Neural progenitor cell (in vitro differentiated cells): ENCODE measurements at regions not wholly inside any gene's neighbourhood (a gene's known extent, or its start where the extent isn't known, plus 50 kb on each side); places are given as distances from the start of the nearest gene placed in this dataset.

Experiments
- DNase-seq: peaks from one replicate; pipeline ENCODE4 v3.0.0-alpha.2; 2016; ENCODE audit warnings: low spot score
- H2AFZ ChIP-seq: fragments of 200-600 bp; sonication (generic); replicated peaks from 2 replicates; pipeline ENCODE4 v1.6.1; 2016; ENCODE audit warnings: antibody characterized with exemption
- H3F3A ChIP-seq: fragments of 200-600 bp; sonication (generic); 2 replicates; pipeline ENCODE4 v1.6.1; 2016; ENCODE audit warnings: antibody characterized with exemption, low read depth
- H3K27ac ChIP-seq: fragments of 200-600 bp; sonication (generic); 2 replicates; pipeline ENCODE4 v1.5.1; 2016; ENCODE audit warnings: mild to moderate bottlenecking
- H3K27me3 ChIP-seq: fragments of 200-600 bp; sonication (generic); 2 replicates; pipeline ENCODE4 v1.6.1; 2016; ENCODE audit warnings: mild to moderate bottlenecking, moderate library complexity
- H3K36me3 ChIP-seq: fragments of 200-600 bp; sonication (generic); 2 replicates; pipeline ENCODE4 v1.5.1; 2016
- H3K4me1 ChIP-seq: fragments of 200-600 bp; sonication (generic); 2 replicates; pipeline ENCODE4 v1.6.1; 2016; ENCODE audit warnings: mixed run types
- H3K4me2 ChIP-seq: fragments of 200-600 bp; sonication (generic); 2 replicates; pipeline ENCODE4 v1.6.1; 2016
- H3K4me3 ChIP-seq: fragments of 200-600 bp; sonication (generic); 2 replicates; pipeline ENCODE4 v1.5.1; 2016
- H3K79me2 ChIP-seq: fragments of 200-600 bp; sonication (generic); 2 replicates; pipeline ENCODE4 v1.6.1; 2016; ENCODE audit warnings: low read depth
- H3K9ac ChIP-seq: fragments of 200-600 bp; sonication (generic); 2 replicates; pipeline ENCODE4 v1.6.1; 2016
- H3K9me3 ChIP-seq: fragments of 200-600 bp; sonication (generic); 2 replicates; pipeline ENCODE4 v1.5.1; 2016; ENCODE audit warnings: low read depth
- H4K20me1 ChIP-seq: fragments of 200-600 bp; sonication (generic); 2 replicates; pipeline ENCODE4 v1.6.1; 2016; ENCODE audit warnings: low read depth
- H3K27ac Mint-ChIP-seq: 3 replicates; pipeline ENCODE4 v1.8.0; 2021; ENCODE audit warnings: mixed read lengths
- H3K27me3 Mint-ChIP-seq: 2 replicates; pipeline ENCODE4 v1.8.0; 2022; ENCODE audit warnings: low read depth, mild to moderate bottlenecking, inconsistent platforms, moderate library complexity, mixed read lengths; ENCODE audit not compliant: insufficient read depth
- H3K36me3 Mint-ChIP-seq: 3 replicates; pipeline ENCODE4 v1.8.0; 2021; ENCODE audit warnings: mixed read lengths
- H3K4me1 Mint-ChIP-seq: 3 replicates; pipeline ENCODE4 v1.8.0; 2021; ENCODE audit warnings: mixed read lengths
- H3K4me3 Mint-ChIP-seq: 3 replicates; pipeline ENCODE4 v1.8.0; 2021; ENCODE audit warnings: mild to moderate bottlenecking, moderate library complexity, mixed read lengths
- H3K9me3 Mint-ChIP-seq: 3 replicates; pipeline ENCODE4 v1.8.0; 2020; ENCODE audit warnings: mixed read lengths
- EZH2 ChIP-seq: fragments of 200-600 bp; sonication (generic); IDR thresholded peaks from 2 replicates; pipeline ENCODE4 v1.6.1; 2017; ENCODE audit warnings: antibody characterized with exemption, mild to moderate bottlenecking, moderate library complexity
- EZH2phosphoT487 ChIP-seq: fragments of 200-600 bp; sonication (generic); IDR thresholded peaks from 2 replicates; pipeline ENCODE4 v1.6.1; 2017; ENCODE audit warnings: antibody characterized with exemption
- TF ChIP-seq, protein P1 (sequence below): fragments of 200-600 bp; sonication (generic); IDR thresholded peaks from 2 replicates; pipeline ENCODE4 v1.5.1; 2017; ENCODE audit warnings: antibody characterized with exemption, mild to moderate bottlenecking

DNA sequence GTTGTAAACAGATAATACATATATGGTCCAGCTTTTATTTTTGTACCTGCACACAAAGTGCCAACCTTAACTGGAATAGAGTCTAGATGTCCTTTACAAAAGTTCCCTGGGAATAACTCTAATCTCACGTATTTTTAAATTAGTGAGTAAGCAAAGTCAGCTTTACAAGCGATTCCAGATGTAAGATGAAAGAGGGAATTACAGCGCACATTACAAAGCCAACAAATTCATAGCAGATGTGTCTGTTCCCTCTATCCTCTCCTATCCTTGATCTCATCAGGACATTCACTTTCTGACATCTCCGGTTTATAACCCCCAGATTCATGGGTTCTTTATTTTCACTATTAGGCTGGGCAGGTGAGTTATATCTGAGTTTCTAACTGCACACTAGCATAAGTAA lies 406.8 kb upstream of the ZNF385D start:
- Histone ChIP-seq H3K9ac (no peak overlapping the region), H4K20me1 (no peaks in the 10 kb centered on the region), H3K27ac (no peak overlapping the region), H3F3A (no peaks in the 10 kb centered on the region), H3K9me3 (no peaks in the 10 kb centered on the region), H3K4me2 (no peak overlapping the region), H3K4me3 (no peak overlapping the region), H3K79me2 (no peaks in the 10 kb centered on the region), H2AFZ (no peak overlapping the region), H3K36me3 (no peaks in the 10 kb centered on the region), H3K4me1 (no peaks in the 10 kb centered on the region), H3K27me3 (no peaks in the 10 kb centered on the region)
- no peak for DNase-seq
- TF ChIP-seq, protein P1, sequence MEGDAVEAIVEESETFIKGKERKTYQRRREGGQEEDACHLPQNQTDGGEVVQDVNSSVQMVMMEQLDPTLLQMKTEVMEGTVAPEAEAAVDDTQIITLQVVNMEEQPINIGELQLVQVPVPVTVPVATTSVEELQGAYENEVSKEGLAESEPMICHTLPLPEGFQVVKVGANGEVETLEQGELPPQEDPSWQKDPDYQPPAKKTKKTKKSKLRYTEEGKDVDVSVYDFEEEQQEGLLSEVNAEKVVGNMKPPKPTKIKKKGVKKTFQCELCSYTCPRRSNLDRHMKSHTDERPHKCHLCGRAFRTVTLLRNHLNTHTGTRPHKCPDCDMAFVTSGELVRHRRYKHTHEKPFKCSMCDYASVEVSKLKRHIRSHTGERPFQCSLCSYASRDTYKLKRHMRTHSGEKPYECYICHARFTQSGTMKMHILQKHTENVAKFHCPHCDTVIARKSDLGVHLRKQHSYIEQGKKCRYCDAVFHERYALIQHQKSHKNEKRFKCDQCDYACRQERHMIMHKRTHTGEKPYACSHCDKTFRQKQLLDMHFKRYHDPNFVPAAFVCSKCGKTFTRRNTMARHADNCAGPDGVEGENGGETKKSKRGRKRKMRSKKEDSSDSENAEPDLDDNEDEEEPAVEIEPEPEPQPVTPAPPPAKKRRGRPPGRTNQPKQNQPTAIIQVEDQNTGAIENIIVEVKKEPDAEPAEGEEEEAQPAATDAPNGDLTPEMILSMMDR = no peak
- no peak for TF ChIP-seq EZH2phosphoT487
- TF ChIP-seq EZH2 = no peak
- Mint-ChIP-seq H3K4me1 (no peaks in the 10 kb centered on the region), H3K27ac (no peak overlapping the region), H3K4me3 (no peak overlapping the region), H3K27me3 (no peaks in the 10 kb centered on the region), H3K36me3 (no peaks in the 10 kb centered on the region), H3K9me3 (no peaks in the 10 kb centered on the region)

DNA sequence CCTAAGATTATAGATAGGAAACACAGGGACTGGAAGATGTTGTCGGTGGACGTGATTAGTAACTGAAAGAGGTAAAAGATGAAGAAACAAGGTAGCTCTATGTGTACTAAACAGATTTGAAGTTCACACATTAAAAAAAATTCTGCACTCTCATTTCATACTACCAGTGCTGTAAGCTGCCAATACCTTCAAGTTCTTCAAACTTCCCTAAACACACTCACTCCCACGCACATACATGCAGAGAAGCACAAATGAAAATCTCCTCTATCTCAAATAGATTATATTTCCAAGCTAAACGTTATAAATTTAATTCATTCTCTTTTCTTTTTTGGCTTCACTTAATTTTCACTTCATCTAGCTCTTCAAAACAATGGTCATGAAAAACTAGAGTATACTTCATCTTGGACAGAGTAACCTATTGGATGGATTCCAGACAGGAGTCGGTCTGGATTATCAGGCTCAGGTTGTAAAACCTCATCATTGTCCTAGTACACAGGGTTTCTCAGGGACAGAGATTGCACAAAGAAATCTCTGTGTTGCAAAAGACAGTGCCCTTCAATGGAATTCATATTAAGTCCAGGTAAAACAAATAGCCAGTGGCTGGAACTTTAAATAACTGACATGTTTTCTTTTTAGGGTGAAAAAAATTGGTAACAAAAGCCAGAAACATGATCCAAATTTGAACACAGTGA lies 408.1 kb upstream of the ZNF385D start:
- Mint-ChIP-seq H3K36me3 (no peaks in the 10 kb centered on the region), H3K4me1 (no peaks in the 10 kb centered on the region), H3K27ac (no peak overlapping the region), H3K9me3 (no peaks in the 10 kb centered on the region), H3K27me3 (no peaks in the 10 kb centered on the region), H3K4me3 (no peak overlapping the region)
- Histone ChIP-seq H3K4me1 (no peaks in the 10 kb centered on the region), H3K4me3 (no peak overlapping the region), H4K20me1 (no peaks in the 10 kb centered on the region), H3K27ac (no peak overlapping the region), H3K36me3 (no peaks in the 10 kb centered on the region), H3K9ac (no peak overlapping the region), H3K4me2 (no peak overlapping the region), H2AFZ (no peak overlapping the region), H3K79me2 (no peaks in the 10 kb centered on the region), H3K27me3 (no peaks in the 10 kb centered on the region), H3K9me3 (no peaks in the 10 kb centered on the region), H3F3A (no peaks in the 10 kb centered on the region)
- TF ChIP-seq, protein P1 = no peak
- TF ChIP-seq EZH2phosphoT487 = no peak
- TF ChIP-seq EZH2 = no peak
- DNase-seq = no peak

DNA sequence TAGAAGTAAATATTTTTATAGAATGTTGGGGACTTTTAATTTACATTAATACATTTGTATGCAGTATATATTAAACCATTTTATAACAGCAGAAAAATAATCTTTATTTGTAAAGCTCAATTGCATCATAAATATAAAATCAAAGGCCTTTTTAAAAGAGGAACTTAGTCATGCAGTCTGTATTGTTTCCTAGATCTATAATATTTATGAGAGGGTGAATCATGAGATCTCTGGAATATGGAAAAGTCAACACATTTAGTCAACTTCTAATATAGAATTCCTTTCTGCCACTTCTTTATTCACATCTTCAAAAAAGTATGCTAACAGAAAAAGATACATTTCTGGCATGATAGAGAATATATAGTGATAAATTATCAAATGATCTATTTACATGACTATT lies 410.3 kb upstream of the ZNF385D start:
- DNase-seq = no peak
- H3K36me3 ChIP-seq = no peaks in the 10 kb centered on the region
- no peaks in the 10 kb centered on the region for H3K36me3 Mint-ChIP-seq
- no peaks in the 10 kb centered on the region for H3K27me3 ChIP-seq
- no peak overlapping the region for H3K9ac ChIP-seq
- H2AFZ ChIP-seq = no peak overlapping the region
- no peak overlapping the region for H3K4me2 ChIP-seq
- no peaks in the 10 kb centered on the region for H3K27me3 Mint-ChIP-seq
- no peaks in the 10 kb centered on the region for H4K20me1 ChIP-seq
- TF ChIP-seq EZH2 = no peak
- no peak for TF ChIP-seq EZH2phosphoT487
- TF ChIP-seq, protein P1 = no peak
- H3K4me3 Mint-ChIP-seq = no peak overlapping the region
- H3K4me1 ChIP-seq = no peaks in the 10 kb centered on the region
- H3K4me1 Mint-ChIP-seq = no peaks in the 10 kb centered on the region
- no peaks in the 10 kb centered on the region for H3K9me3 Mint-ChIP-seq
- no peaks in the 10 kb centered on the region for H3F3A ChIP-seq
- H3K9me3 ChIP-seq = no peaks in the 10 kb centered on the region
- no peak overlapping the region for H3K27ac ChIP-seq
- H3K79me2 ChIP-seq = no peaks in the 10 kb centered on the region
- H3K4me3 ChIP-seq = no peak overlapping the region
- H3K27ac Mint-ChIP-seq = no peak overlapping the region
